Superior temporal gyrus (tissue), 1 donor: ENCODE measurements at regions not wholly inside any gene's neighbourhood (a gene's known extent, or its start where the extent isn't known, plus 50 kb on each side); places are given as distances from the start of the nearest gene placed in this dataset.
A peak's percentile ranks its signal among the peaks of the same experiment; 100 is the strongest.

Experiments used
- DNase-seq: peaks from one replicate; pipeline ENCODE4 v3.0.0-alpha.2; 2016; ENCODE audit errors: extremely low spot score

DNA sequence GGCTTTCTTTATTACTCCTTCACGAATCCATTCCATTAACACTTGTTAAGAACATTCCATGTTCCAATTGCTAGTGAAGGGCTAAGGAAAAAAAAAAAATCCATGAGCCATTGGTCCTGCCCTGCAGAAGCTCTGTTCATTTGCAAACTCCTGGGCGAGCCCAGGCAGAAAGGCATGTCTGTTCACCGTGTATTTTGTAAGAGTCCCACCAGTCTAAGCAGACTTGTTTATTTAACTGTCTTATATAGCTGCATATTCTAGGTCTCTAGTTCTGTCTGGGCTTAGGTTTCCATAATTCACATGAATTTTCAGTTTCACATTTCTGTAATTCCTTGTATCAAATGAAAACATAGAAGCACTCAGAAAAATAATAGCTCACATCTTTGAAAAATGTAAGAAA is 97.4 kb upstream of the POU2AF2 start:
- DNase-seq: no peak

DNA sequence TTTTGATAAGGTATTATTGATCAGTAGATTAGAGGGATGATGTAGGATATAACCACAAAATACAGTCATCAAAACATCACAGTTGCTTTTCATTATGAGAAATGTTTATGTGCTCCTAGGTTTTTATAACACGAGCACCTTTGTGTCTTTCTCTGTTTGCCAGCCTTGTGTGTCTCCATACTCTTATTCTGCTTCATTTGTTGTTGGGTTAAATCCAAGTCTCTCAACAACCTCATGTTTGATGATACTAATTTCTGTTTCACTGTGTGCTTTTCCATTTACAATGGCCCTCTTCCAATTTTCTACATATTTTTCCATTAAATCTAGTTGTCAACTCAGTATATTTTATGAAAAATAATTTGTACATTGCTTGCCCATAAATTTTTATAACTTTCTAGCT is 107.7 kb upstream of the POU2AF2 start:
- DNase-seq: no peak

GRCh38 chr11:111135778-111136570 is 109.6 kb upstream of the POU2AF2 start:
- DNase-seq: no peak

DNA sequence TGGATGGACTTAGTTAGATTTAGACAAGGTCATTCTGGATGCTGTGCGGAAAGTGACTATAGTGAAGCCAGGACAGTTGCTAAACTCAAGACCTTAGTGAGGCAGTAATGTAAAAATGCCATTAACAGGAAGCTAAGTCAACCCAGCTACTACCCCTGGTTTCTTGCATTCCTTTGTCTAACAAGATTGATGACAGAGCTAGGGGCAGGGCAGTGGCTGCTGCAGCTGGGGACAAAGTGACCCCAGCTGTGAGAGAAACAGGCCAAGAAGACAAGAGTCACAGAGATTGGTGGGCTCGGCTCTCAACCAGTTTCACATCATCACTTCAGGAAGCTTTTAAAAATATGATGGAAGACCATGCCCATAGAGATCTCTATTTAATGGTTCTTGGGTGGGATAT is 110.4 kb upstream of the POU2AF2 start:
- no peak for DNase-seq

- DNase-seq: peak; percentile 56
These were observed 117.3 kb upstream of the POU2AF2 start for GRCh38 chr11:111128076-111128870.

GRCh38 chr11:111124724-111125123 is 120.8 kb upstream of the POU2AF2 start:
- no peak for DNase-seq

DNA sequence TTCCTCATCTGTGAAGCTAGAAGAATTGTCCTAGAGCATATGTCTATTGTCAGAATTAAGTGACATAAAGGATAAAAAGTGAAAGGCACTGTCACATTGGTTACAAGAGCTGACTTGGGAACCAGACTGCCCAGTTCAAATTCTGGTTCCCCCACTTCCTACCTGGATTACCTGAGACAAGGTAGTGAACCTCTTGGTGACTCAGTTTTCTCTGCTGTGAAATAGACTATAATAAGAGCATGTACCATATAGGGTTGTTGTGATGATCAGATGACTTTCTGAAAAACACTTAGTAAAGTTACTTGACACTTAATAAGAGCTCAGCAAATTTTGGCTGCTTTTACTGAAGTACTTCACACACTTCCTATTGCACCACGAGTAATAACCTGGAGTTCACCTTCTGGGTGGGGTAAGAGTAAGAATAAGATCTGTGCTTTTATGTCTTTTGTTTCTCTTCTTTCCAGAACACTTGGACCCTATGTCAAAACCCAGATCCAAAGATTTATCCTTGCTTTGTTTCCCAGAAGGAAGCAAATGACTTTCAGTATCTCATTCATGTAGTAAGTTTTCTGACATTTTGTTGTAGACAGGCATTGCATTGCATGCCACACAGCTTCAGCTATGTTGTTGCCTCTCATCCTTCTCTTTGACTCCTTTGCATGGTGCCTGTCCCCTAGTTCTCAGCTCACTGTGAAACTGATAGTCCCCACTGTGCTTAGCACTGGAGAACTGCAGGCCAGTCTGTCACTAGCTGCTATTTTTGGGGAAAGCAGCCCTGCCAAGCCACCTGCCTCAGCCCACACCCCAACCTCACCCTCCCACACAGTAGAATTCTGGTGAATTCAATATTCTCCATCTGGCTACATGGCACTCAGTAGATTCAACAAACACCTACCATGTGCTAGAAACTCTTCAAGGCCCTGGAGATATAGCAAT is 121.8 kb upstream of the POU2AF2 start:
- peak; percentile 33 for DNase-seq

DNA sequence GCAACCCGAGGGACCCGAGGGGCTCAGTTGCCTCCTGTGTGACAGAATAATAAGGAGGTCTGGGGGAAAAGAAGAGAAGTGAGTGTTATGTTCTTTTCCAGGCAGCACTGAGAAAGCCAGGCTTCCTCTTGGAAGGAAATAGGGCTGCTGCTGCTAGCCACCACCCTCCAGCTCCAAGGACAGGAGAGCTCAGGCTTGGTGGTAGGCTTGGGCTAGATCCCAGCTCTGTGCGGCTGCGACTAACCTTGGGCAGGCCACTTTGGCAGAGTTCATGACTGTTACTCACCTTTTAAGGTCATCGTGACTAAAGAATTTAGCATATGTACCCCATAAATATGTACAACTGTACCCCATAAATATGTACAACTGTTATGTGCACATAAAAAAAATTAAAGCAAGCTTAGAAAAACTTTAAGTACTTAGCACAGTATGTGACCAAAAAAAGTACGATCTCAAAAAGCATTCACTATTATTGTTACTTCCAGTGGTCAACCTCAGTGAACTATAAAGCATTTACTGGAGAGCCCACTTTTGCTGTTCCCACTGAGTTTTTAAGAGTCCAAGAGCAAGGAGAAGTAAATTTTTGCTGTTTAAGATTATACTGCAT is 124.7 kb upstream of the POU2AF2 start:
- no peak for DNase-seq

GRCh38 chr11:111120161-111120560 is 125.4 kb upstream of the POU2AF2 start:
- DNase-seq: no peak

DNA sequence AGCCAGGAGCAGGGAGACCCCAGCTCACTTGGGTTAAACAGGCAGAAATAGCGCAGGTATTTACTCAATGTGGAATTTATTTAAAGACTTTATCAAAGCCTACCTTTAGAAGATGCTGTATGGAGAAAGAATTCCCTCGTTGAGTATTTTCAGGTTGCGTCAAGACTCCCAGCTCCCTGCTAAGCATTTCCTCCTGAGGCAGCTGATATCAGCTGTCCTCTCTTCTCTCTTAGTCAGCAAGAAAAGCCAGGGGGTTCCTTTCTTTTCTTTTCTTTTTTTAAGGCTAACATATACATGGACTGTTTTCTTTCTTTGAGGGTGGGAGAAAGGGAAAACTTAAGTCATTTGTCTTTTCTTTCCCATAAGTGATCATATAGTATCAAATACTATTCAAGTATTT is 125.8 kb upstream of the POU2AF2 start:
- DNase-seq: no peak

- DNase-seq: no peak
These were observed 129.6 kb upstream of the POU2AF2 start for GRCh38 chr11:111115890-111116289.

GRCh38 chr11:111114091-111114490 is 131.4 kb upstream of the POU2AF2 start:
- no peak for DNase-seq

DNA sequence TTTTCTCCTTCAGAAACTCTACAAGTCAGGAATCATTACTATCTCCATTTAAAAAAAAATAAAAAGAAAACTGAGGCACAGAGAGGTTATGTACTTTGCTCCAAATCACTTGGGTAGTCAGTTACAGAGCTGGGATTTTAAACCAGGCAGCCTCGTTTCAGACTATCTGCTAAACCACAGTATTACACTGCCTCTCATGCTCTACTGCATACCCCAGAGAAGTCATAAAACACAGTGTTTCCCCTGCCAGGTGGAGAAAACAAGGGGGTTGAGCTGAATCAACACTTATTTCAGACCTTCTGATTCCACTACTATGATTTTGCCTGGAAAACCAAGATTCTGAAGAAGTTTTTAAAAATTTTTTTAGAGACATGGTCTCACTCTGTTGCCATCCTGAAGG is 132.9 kb upstream of the POU2AF2 start:
- no peak for DNase-seq

DNA sequence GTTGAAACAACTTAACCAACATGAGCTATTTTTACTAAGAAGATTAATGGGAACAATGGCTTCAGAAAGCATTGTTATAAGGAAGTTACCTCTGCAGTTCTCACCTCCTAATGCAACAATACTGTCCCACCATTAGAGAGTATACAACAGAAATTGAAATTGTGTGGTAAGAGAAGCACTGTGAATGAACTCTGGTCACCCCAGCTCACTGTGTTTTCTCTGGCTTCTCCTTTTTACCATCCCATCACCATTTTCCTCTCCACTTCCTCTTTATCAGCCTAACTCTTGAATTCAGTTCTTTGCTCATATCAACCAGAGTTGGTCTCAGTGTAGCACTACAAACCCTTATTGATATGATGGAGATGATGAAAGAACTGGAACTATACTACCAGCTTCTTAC is 138.0 kb upstream of the POU2AF2 start:
- no peak for DNase-seq

DNA sequence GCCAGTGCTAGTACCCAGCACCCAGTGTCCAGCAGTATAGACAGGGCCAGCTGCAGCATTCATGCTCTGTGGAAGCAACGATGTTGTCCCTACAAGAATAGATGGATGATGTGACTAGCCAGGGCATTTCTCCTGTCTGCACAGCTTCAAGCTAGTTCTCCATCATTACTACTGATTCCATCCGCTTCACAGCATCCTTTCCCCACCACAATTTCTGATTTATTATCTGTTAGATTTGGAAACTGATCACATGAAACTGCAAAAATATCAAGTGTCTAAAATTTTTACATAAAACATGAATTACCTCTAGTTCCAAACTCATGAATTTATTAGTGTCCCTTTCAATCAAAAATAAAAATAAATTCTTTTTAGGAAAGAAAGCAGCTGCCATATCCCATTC is 138.9 kb upstream of the POU2AF2 start:
- no peak for DNase-seq

DNA sequence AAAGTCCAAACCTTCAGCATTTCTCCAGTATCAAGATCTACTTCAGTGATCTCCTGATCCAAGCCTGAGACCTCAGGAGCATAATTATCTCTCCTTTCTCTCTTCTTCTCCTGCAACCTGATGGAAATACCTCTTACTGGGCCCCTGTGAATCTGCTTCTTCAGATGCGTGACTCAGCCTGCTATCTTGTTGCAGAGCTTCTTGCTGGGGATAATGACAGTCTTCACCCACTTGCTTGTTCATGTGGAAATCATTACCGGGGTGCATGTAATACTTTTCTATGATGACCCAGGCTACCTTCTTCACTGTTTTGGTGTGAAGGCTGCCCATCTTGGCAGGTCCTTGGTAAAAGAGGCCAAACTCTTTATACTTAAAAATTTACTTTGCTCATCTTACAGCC is 140.0 kb upstream of the POU2AF2 start:
- no peak for DNase-seq

DNA sequence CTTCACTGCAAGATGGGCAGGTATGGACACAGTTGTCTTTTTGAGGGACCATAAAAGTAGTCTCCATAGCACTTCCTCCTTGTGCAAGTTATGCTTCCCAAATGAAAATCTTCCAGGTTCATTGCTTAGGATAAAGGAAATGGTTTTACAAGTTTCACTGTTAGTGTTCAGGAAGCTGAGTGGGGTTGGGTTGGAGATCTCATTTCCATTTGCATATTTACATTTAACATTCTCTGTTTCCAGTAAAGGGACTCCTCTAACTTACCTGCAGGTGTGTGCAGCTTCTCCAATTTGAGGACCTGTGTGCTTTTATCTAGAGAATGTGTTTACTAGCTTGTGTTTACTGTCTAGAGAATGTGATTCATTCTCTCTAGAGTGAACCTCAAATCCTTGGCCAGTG is 141.3 kb upstream of the POU2AF2 start:
- no peak for DNase-seq

DNA sequence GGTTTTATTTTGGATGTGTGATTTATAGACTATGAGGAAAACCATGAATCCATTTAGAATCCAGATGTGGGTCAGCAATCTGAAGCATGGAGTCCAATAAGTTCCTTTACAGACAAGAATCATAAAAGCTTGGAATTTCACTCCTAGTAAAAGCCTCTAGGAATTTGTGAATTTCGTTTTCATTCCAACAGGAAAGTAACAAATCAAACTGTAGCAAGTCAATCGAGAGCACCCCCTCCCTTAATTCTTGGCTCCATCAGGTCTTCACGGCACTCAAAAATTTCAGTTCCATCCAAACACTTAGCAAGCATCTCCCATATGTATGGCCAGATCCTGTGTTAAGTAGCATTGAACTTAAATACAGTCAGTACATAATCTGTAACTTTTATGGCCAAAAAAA is 143.6 kb upstream of the POU2AF2 start:
- DNase-seq: no peak

GRCh38 chr11:111099028-111099713 is 146.4 kb upstream of the POU2AF2 start:
- DNase-seq: no peak

- no peak for DNase-seq
These were observed 147.4 kb upstream of the POU2AF2 start for GRCh38 chr11:111098091-111098490.

DNA sequence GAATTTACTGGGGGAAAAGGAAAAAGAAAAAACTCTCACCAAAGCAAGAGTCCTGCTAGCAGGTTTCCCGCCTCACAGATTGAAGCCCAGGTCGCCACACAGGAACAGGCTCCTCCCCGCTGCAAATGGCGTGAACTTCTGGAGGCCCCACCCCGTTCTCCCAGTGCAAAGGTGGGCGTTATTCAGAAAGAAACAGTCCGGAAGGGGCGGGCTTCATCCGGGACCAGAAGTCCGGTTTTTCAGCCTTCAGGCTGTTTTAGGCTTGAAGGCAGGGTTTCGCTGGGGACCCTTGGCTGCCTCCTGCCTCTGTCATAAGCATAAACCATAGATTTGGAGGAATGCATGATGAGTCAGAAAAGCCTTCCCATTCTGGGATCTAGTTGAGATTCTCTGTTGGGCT is 148.3 kb upstream of the POU2AF2 start:
- DNase-seq: no peak
